ENCODE measurements at regions not wholly inside any gene's neighbourhood (a gene's known extent, or its start where the extent isn't known, plus 50 kb on each side); places are given as distances from the start of the nearest gene placed in this dataset.

DNA sequence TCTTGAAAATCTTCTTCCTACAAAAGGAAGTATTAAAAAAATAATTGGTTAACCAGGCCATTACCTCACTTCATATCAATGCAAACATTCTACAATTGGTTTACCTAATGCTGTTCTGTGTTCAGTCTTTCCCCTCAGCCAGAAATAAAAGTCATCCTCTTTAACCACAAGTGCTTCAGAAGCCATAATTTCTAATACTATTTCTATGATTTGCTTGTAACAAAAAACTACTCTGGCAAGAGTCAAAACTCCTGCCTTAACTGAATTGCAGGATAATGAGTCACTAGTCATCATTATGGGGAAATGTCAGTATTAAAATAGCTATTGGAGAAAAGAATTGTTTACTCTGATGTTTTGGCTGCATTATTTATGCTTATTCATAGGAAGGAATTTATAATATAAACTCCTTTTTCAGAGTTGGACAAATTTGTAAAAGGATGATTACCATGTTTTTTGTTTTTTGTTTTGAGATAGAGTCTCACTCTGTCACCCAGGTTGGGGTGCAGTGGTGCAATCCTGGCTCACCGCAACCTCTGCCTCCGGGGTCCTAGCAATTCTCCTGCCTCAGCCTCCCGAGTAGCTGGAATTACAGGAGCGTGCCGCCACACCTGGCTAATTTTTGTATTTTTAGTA is 55.5 kb upstream of the ODAD2 start:
- no peak for FAIRE-seq

DNA sequence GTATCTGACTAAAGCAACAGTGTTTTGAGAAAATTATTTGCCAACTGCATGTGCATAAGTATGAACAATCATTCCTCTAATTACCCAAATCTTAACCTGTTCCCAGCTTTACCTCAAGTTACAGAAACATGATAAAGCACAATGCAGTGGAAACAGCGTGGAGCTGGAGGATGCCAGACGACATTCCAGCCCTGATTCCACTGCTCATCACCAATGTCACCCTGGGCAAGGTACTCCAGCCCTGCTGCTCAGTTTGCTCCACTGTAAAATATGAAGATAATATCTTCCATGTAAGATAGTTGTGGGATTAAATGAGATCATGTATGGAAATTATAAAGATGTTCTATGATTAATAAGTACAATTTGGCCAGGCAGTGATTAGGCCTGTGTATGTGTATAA is 50.4 kb upstream of the ODAD2 start:
- no peak for FAIRE-seq

All from colon (tissue), 2 donors.